ENCODE measurements at regions not wholly inside any gene's neighbourhood (a gene's known extent, or its start where the extent isn't known, plus 50 kb on each side); places are given as distances from the start of the nearest gene placed in this dataset.
A peak's percentile ranks its signal among the peaks of the same experiment; 100 is the strongest.

GRCh38 chr12:127075981-127076380 lies 1191.0 kb upstream of the TMEM132C start:
- no peak for DNase-seq

GRCh38 chr12:127077262-127078045 lies 1189.5 kb upstream of the TMEM132C start:
- DNase-seq = no peak

- DNase-seq = no peak
These were observed 1188.2 kb upstream of the TMEM132C start for GRCh38 chr12:127078577-127079350.

- no peak for DNase-seq
These were observed 1187.3 kb upstream of the TMEM132C start for GRCh38 chr12:127079636-127080035.

- DNase-seq = no peak
These were observed 1185.9 kb upstream of the TMEM132C start for GRCh38 chr12:127081058-127081457.

- peak; percentile 81 for DNase-seq
These were observed 1183.7 kb upstream of the TMEM132C start for GRCh38 chr12:127083008-127083949.

GRCh38 chr12:127101076-127101475 lies 1165.9 kb upstream of the TMEM132C start:
- DNase-seq = no peak

GRCh38 chr12:127106041-127106440 lies 1160.9 kb upstream of the TMEM132C start:
- no peak for DNase-seq

GRCh38 chr12:127106697-127107096 lies 1160.3 kb upstream of the TMEM132C start:
- DNase-seq = no peak

GRCh38 chr12:127107744-127108143 lies 1159.2 kb upstream of the TMEM132C start:
- no peak for DNase-seq

GRCh38 chr12:127108360-127109215 lies 1158.4 kb upstream of the TMEM132C start:
- DNase-seq = no peak

- DNase-seq = no peak
These were observed 1153.0 kb upstream of the TMEM132C start for GRCh38 chr12:127113945-127114344.

GRCh38 chr12:127115468-127116035 lies 1151.4 kb upstream of the TMEM132C start:
- no peak for DNase-seq

GRCh38 chr12:127118251-127118650 lies 1148.7 kb upstream of the TMEM132C start:
- DNase-seq = no peak

- DNase-seq = no peak
These were observed 1147.3 kb upstream of the TMEM132C start for GRCh38 chr12:127119600-127120140.

- no peak for DNase-seq
These were observed 1146.1 kb upstream of the TMEM132C start for GRCh38 chr12:127120851-127121250.

- DNase-seq = no peak
These were observed 1145.4 kb upstream of the TMEM132C start for GRCh38 chr12:127121494-127122084.

GRCh38 chr12:127125607-127126259 lies 1141.2 kb upstream of the TMEM132C start:
- no peak for DNase-seq

- no peak for DNase-seq
These were observed 1140.7 kb upstream of the TMEM132C start for GRCh38 chr12:127126260-127126628.

- DNase-seq = no peak
These were observed 1139.1 kb upstream of the TMEM132C start for GRCh38 chr12:127127897-127128296.
